ENCODE measurements at regions not wholly inside any gene's neighbourhood (a gene's known extent, or its start where the extent isn't known, plus 50 kb on each side); places are given as distances from the start of the nearest gene placed in this dataset.

GRCh38 chr6:165733489-165733791, 70.4 kb upstream of the PDE10A start:
- no peak overlapping the region for H3K9ac ChIP-seq (ENCODE audit: low read length)
- no peak overlapping the region for H3K27ac ChIP-seq (ENCODE audit: low read length)
- H4K20me1 ChIP-seq (ENCODE audit: insufficient read depth, low read length): no peaks in the 10 kb centered on the region
- no peaks in the 10 kb centered on the region for H3K79me2 ChIP-seq (ENCODE audit: low read length)
- H3K4me2 ChIP-seq (ENCODE audit: low read depth, low read length): no peak overlapping the region
- no peak for DNase-seq
- no peak overlapping the region for H3K4me3 ChIP-seq (ENCODE audit: low read length)
- H3K4me1 ChIP-seq (ENCODE audit: low read length): no peaks in the 10 kb centered on the region
- TF ChIP-seq EZH2 (optimal IDR thresholded peaks at IDR 0.05; ENCODE audit: low read depth, low read length) (no peak), CTCF (IDR thresholded peaks at IDR 0.05; ENCODE audit: low read length) (no peak), EZH2phosphoT487 (IDR thresholded peaks at IDR 0.05; ENCODE audit: low read length) (no peak)
- no peaks in the 10 kb centered on the region for H3K9me3 ChIP-seq (replicated peaks; ENCODE audit: insufficient read depth, low read length)
- no peaks in the 10 kb centered on the region for H3K27me3 ChIP-seq (replicated peaks; ENCODE audit: insufficient read depth, low read length)
- H3K36me3 ChIP-seq (replicated peaks; ENCODE audit: insufficient read depth, low read length): no peaks in the 10 kb centered on the region
- no peak overlapping the region for H2AFZ ChIP-seq (ENCODE audit: low read length)
- H3K9me2 ChIP-seq (replicated peaks; ENCODE audit: insufficient read depth, low read length): no peaks in the 10 kb centered on the region
- no peaks in the 10 kb centered on the region for H3F3A ChIP-seq (ENCODE audit: insufficient read depth, low read length)

GRCh38 chr6:165732696-165733488, 69.9 kb upstream of the PDE10A start:
- Histone ChIP-seq H3K9me3 (replicated peaks; ENCODE audit: insufficient read depth, low read length) (no peaks in the 10 kb centered on the region), H3K36me3 (replicated peaks; ENCODE audit: insufficient read depth, low read length) (no peaks in the 10 kb centered on the region), H3K27me3 (replicated peaks; ENCODE audit: insufficient read depth, low read length) (no peaks in the 10 kb centered on the region), H3K79me2 (ENCODE audit: low read length) (no peaks in the 10 kb centered on the region), H3K4me1 (ENCODE audit: low read length) (no peaks in the 10 kb centered on the region), H3K4me2 (ENCODE audit: low read depth, low read length) (no peak overlapping the region), H3K9ac (ENCODE audit: low read length) (no peak overlapping the region), H3F3A (ENCODE audit: insufficient read depth, low read length) (no peaks in the 10 kb centered on the region), H3K27ac (ENCODE audit: low read length) (no peak overlapping the region), H4K20me1 (ENCODE audit: insufficient read depth, low read length) (no peaks in the 10 kb centered on the region), H3K4me3 (ENCODE audit: low read length) (no peak overlapping the region), H2AFZ (ENCODE audit: low read length) (no peak overlapping the region), H3K9me2 (replicated peaks; ENCODE audit: insufficient read depth, low read length) (no peaks in the 10 kb centered on the region)
- TF ChIP-seq CTCF (IDR thresholded peaks at IDR 0.05; ENCODE audit: low read length) (no peak), EZH2phosphoT487 (IDR thresholded peaks at IDR 0.05; ENCODE audit: low read length) (no peak), EZH2 (optimal IDR thresholded peaks at IDR 0.05; ENCODE audit: low read depth, low read length) (no peak)
- no peak for DNase-seq

GRCh38 chr6:165729307-165729936, 66.4 kb upstream of the PDE10A start:
- Histone ChIP-seq H3K9me3 (replicated peaks; ENCODE audit: insufficient read depth, low read length) (no peaks in the 10 kb centered on the region), H3K79me2 (ENCODE audit: low read length) (no peaks in the 10 kb centered on the region), H4K20me1 (ENCODE audit: insufficient read depth, low read length) (no peaks in the 10 kb centered on the region), H3F3A (ENCODE audit: insufficient read depth, low read length) (no peaks in the 10 kb centered on the region), H3K9ac (ENCODE audit: low read length) (no peak overlapping the region), H3K4me1 (ENCODE audit: low read length) (no peaks in the 10 kb centered on the region), H3K36me3 (replicated peaks; ENCODE audit: insufficient read depth, low read length) (no peaks in the 10 kb centered on the region), H3K4me2 (ENCODE audit: low read depth, low read length) (no peak overlapping the region), H3K4me3 (ENCODE audit: low read length) (no peak overlapping the region), H2AFZ (ENCODE audit: low read length) (no peak overlapping the region), H3K27me3 (replicated peaks; ENCODE audit: insufficient read depth, low read length) (no peaks in the 10 kb centered on the region), H3K9me2 (replicated peaks; ENCODE audit: insufficient read depth, low read length) (no peaks in the 10 kb centered on the region), H3K27ac (ENCODE audit: low read length) (no peak overlapping the region)
- peak; percentile 10 for DNase-seq
- TF ChIP-seq CTCF (IDR thresholded peaks at IDR 0.05; ENCODE audit: low read length) (peak; percentile 50), EZH2phosphoT487 (IDR thresholded peaks at IDR 0.05; ENCODE audit: low read length) (no peak), EZH2 (optimal IDR thresholded peaks at IDR 0.05; ENCODE audit: low read depth, low read length) (no peak)

Data from MM.1S (cell line).